GM19351 (cell line): ENCODE measurements at regions not wholly inside any gene's neighbourhood (a gene's known extent, or its start where the extent isn't known, plus 50 kb on each side); places are given as distances from the start of the nearest gene placed in this dataset.

Experiments
- ATAC-seq: cut with Tn5 transposase; IDR thresholded peaks from one replicate; pipeline ENCODE4 v1.9.1; 2021; ENCODE audit warnings: mild to moderate bottlenecking, moderate library complexity; ENCODE audit not compliant: unreplicated experiment

DNA sequence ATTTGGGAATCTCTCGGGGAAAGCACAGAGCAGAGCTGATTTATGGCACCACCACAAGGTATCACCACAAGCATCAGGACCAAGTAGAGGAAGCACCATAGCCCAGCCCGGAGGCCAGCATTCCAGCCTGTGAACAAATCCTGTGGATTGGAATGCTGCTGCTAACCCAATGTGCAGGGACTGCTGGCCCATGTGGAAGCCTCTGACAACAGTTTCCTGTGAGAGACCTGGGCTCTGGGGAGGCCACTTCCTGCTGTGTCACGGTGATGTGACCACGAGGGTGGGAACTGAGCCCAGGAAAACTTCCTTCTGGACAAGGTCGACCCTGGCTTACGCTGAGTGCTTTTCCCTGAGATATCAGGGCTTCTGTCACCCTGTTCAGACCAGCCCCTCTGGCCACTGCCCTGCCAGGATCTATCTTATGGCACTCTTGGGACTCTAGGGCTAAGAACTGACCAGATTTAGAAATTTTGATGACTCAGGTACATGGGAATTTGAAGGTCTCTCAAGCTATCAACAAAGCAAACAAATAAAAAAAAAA lies 88.3 kb upstream of the NGF start:
- ATAC-seq, result no peak

DNA sequence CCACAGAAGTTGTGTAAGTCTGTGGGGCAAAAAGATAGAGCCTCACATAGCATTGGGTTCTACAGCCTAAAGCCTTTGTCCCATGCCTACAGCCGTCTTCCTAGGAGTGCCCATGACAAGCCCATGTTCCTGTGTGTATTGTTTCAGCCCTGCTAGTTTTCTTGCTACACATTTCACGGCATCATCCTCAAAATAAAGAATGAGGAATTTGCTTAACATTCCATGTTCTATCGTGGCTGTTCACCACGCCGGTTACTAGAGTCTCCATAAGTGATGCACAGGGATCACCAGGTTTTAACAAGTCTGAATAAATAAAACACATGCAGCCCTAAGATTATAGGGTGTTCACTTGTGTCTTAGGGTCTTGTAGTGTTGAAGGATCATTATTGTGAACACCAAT lies 87.4 kb upstream of the NGF start:
- ATAC-seq, result no peak

DNA sequence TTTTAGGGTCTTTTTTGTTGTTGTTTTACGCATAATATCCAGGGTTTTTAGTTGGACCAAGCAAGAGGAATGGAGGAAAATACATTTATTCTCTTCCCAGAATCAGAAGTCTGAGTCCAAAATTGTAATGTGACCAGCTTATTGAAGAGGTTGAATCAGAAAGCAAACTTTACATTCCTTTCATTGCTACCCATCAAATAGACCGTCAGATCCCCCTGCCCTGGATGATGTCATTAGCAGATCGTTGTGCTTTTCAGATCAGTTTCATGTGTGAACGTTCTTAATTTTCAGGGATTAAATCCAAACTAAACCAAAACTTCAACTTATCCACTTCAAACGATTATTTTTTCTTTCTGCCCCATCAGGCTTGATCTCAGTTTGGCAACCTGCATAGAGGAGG lies 85.7 kb upstream of the NGF start:
- no peak for ATAC-seq

DNA sequence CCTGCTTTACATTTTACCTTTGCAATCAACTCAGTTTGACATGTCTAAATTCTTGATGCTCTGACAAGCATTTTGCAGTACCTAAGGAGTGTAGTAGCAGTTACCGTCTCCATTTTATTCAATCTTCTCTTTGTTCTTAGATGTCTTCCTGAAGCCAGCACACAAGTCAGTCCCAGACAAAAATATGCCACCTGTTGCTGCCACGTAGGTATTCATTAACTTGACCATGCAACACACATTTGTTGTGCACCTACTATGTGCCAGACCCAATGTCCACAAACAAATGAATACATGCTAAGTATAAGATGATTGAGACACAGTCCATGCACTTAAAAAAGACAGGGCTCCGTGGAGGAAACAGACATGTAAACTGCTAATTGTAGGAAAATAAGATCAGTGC lies 81.5 kb upstream of the NGF start:
- ATAC-seq, result no peak

DNA sequence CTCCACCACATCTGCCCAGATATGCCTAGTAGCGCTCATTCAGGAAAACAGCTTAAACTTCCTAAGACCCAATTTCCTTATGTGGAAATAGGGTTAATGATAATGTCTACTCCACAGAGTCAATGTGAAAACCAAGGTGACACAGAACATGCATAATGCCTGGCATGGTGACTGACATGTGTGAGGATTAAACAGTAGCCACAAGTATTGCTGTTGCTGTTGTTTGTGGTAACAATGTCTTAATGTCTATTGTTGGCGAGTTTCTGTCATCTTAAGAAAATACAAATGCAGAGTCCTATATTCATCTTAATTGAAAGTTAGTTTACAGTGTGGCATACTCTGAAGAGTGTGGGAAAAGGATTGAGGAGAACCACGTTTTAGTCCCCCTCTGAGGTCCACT lies 75.6 kb upstream of the NGF start:
- no peak for ATAC-seq

DNA sequence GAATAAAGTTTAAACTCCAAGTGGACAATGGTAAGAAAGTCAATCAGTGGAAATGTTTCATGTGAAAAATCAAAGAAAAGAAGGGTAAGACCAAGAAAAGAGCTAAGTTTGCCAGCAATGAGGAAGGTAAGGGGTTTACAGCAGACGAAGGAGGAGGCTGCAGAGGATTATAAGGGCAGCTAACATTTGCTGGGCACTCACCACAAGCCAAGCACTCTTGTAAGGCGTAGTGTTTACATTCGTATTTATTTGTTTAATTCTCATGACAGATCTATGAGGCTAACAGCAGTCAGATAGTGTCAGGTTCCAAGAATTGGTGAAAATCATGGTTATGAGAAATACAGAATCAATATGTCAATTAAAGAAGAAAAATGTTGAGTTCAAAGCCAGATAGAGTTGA lies 75.2 kb upstream of the NGF start:
- no peak for ATAC-seq

DNA sequence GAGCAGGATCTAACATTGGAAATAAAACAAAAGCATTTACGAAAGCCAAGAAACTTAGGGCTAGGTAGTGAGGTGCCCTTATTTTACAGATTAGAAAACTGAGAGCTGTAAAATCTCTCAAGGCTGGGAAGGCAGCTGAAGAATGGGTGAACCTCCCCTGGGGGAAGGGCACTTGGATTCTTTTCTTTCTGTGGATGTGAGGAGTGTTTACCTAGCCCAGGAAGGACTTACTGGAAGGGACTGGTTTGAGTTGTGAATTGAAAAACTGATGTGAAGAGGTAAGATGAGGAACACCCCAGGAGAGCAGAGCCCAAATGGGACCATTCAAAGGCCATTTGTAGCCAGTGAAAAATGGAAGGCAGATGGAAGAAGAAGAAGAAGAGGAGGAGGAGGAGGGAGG lies 74.7 kb upstream of the NGF start:
- ATAC-seq, result no peak

DNA sequence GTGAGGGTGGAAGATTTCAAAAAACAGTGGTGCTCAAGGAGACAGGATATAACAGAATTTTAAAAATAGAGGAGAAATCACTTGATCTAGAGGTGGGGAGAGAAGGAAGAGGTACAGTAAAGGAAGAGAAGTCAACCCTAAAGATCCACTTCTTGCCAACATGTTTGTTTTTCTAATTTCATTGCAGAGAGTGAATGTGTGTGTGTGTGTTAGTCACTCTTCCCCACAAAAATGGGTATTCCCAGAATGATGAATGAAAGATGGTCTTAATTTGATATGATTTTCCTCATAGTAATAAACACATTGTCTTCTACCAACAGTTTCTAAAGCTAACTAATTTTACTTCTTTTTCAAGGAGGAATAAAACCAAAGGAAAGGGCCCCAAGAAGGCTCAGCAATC lies 74.2 kb upstream of the NGF start:
- no peak for ATAC-seq

DNA sequence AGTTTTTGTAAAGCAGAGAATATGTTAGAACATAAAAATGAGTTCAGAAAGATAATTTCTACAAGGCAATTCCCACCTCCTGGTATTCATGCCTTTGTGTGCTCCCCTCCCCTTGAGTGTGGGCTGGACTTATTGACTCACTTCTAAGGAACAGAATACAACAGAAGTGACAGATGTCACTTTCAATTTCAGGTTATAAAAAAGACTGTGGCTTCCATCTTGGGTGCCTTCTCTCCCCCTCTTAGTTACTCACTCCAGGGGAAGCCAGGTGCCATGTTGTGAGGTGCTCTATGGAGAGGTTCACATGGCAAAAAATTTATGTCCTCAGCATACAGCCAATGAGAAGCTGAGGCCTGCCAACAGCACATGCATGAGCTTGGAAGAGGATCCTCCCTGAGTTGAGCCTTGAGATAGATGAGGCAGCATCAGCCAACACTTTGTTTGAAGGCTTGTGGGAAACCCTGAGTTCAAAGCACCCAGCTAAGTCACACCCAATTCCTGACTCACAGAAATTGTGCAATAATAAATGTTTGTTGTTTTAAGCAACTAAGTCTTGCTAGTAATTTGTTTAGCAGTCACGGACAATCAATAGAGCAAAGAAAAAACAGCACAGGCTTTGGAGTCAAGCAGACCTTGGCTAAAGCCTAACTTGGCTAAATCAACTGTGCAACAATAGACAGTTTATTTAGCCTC lies 73.5 kb upstream of the NGF start:
- no peak for ATAC-seq

DNA sequence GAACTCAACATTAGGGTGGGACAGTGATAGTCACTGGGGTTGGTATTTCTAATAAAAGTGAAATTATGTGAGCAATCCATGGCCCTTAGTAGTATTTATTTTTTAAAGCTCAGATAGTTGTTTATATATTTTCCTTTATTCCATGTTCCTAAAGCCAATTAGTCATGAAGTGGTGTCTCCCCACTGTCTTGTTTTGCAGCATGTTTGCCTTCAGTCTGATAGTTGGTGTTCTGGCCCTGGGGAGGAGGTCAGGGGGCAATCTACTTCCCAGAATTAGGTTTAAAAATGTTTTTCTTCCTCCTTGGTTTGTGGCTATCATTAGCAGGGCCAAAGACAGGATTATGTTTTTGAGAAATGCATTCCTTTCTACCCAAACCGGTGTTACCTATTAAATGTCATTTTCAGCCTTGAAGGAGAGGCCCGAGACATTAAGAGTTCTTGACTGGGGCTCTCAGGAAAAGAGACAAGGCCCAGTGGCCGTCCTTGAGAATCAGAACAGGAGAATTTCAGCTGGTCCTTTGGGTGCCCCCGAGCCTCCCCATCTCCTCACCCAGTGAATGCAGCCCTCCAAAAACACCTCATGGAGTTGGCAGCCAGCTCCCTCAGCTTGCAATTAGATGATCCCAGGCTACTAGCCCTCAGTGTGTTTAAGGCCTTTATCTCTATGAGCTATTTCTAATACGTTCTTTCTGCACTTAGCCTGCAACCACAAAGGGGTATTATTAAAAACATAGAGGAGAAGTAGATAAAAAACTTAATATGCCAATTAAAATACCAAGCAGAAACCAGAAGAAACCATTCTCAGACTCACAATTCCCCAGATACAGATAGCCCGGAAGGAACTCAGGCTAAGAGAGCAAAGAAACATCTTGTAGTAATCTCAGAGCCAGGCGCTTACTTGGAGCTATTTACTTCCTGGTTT lies 71.3 kb upstream of the NGF start:
- ATAC-seq, result no peak

DNA sequence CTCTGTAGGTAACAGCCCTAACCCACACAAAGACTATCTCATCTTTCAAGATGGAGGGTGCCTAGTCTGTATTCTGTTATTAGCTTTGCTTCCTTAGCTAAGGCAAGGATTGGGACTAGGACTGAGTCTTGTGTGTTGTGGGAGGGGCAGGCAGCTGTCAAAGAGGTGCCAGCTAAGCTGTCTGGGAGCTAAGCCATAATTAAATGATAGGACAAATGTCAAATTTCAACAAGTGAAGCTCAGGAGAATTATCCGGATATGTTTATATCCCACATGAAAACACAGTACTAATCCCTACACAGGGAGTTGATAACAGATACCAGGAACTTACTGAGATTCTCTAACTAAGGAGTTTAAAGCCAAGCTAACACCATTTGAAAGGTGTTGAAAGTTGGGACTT lies 70.5 kb upstream of the NGF start:
- no peak for ATAC-seq

DNA sequence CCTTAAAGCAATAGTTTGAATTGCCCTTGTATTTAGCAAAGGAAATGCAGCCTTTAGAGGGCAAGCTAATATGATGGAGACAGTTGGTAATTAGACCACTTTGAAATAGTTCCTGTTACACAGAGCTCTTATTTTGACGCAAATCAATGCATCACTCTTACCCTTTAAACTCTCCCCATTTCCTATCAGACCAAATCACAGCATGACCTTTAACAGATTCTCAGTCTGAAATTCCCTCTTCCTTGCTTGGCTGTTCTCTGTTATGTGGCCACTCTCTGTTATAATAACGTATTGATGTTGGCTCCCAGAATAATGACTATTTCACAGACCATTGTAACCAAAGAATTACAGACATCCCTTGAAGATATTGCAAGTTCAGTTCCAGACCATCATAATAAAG lies 66.9 kb upstream of the NGF start:
- ATAC-seq, result no peak

DNA sequence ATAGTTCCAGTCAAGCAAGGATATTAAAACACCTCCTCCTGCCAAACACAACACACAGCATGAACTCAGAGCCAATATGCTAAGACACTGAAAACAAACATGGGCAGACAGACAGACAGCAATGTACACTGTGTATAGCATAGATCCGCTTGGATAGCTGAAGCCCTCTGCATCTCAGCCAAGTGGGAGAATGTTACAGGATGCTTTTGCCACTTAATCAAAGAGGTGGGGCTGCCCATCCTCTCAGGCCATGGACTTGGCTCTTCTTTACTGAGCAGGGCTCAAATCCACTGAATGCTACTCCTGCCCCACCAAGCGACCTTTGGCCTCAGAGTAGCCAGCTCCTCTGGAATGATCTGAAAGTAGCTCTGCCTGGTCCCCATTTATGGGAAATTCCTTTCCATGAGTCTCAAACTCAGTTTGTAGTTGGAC lies 64.7 kb upstream of the NGF start:
- no peak for ATAC-seq

DNA sequence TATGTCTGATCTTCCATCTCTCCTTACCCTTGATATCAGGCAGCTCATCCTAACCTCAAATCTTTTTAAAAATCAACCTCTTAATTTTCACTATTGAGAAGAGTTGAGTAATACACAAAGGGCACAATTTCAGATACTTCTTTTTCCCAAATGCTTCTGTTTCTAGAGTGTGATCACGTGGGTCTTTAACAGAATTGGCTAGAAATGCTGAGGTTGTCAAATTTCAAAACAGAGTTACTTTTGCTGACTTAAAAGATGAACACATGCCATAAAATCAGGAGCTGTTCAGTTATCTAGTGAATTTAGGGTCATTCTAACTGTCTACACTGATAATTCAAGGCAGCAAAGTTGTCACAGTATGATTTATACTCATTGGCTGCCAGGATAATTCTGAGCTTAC lies 63.6 kb upstream of the NGF start:
- ATAC-seq, result no peak

DNA sequence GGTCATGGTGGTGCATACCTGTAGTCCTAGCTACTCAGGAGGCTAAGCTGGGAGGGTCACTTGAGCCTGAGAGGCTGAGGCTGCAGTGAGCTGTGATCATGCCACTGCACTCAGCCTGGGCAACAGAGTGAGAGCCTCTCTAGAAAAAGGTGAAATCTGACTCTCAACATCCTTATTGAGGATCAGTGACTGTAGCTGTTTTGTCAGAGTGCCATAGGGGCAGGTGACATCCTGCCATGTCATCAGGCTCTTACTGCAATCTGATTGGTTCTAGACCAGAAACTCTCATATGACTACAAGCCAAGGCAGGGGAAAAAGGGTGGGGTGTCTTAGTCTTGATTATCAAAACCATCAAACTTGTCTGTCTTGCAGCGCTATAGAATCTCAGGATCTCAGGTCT lies 62.8 kb upstream of the NGF start:
- no peak for ATAC-seq

DNA sequence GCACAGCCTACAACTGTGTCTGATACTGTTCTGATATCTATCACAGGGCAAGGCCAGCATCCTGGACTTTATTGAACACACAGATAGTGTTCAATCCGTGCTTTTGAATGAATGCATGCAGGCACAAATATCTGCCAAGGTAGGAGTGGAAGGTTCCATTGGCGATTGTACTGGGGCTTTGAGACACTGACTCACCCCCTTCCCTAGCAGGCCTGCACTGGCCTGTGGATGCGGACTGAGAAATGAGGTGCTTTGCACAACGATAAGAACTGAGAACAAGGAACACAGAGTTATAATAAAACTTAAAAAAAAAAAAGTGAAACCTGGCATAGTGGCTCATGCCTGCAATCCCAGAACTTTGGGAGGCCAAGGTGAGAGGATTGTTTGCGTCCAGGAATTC lies 62.4 kb upstream of the NGF start:
- ATAC-seq, result no peak

DNA sequence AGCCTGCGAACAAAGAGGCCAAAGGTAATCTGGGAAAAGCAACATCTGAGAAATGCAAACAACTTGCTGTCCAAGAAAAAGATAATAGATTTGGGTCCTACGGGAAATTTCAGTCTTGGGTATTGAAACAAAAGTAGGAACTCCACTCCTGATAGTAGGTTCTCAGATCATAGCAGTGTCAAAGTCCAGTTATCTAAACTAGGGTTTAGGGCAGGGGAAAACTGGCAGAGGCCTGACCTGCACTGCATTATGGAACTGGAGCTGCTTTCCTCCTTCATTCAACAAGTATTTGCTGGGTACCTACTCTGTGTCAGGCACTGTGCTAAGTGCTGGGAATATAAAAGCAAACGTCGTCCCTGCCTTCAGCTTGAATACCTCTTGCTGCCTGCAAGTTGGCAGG lies 60.7 kb upstream of the NGF start:
- ATAC-seq, result no peak
